Activated T-cell treated with anti-CD3 and anti-CD28 coated beads, Interleukin-2, amount 50 U/mL, for 1 hour (primary cell): ENCODE measurements at regions not wholly inside any gene's neighbourhood (a gene's known extent, or its start where the extent isn't known, plus 50 kb on each side); places are given as distances from the start of the nearest gene placed in this dataset.

ENCODE experiments used
- DNase-seq: peaks from one replicate; pipeline ENCODE4 v3.0.0-alpha.2; 2020

DNA sequence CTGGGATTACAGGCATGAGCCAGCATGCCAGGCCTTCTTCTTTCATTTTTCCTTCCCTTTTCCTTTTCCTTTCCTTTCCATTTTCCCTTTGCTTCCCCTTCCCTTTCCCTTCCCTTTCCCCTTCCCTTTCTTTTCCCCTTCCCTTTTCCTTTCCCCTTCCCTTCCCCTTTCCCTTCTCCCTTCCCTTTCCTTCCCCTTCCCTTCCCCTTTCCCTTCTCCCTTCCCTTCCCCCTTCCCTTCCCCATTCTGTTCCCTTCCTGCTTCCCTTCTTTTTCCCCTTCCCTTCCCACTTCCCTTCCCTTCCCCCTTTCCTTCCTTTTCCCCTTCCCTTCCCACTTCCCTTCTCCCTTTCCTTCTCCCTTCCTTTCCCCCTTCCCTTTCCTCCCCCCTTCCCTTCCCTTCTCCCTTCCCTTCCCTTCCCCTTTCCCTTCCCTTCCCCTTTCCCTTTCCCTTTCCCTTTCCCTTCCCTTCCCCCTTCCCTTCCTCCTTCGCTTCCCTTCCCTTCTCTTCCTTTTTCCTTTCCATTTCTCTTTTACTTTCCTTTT is 712.2 kb upstream of the POM121L12 start:
- DNase-seq, result no peak

DNA sequence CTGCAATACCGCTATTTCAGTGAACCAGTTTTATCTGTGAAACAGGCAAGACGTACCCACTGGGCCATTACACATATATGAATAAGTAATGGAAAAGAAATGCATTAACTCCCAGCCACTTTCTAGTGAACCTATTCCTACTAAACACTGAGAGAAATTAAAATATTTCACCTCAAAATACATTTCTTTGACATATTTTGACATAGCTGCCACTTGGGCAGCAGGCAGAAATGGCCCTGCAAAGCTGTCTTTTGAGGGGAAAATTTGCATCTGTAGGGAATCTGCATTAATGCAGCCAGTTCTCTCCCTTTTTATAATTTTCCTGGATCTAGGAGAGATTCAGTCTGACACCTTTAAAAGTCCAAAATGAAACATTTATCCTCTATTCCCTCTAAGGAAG is 714.8 kb upstream of the POM121L12 start:
- DNase-seq, result no peak

DNA sequence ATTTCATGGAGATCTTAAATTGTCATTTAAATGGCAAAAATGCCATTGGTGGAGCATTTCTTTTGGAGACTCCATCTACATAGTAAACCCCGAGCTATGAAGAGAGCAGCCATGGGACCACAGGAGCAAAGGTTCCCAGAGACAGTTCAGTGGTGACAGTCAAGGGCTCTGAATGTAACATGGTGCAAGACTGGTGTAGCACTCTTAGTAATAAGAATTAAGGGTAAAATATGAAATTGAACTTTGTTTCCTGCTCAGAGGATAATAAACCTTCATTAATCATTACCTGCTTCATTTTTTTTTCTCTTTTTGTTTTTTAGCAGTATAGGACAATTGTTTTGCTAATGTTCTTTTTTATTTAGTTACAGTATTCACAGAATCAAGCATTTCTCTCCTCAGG is 717.5 kb upstream of the POM121L12 start:
- no peak for DNase-seq

DNA sequence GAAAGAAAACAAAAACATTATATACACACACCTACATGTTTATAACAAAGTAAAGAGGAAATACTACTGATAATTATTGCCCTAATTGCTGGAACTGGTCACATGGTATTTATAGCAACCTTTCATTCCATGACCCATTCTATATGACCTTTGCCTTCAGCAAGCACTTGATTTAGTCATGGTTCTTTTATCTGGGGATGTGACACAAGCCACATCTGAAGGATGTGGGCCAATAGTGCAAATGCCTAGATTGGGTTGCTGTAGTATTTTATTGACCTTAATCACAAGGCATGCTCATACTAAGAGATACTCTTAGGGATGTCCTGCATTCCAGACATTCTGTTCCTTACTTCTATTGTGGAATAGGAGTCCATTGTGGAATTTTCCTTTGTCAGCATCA is 723.5 kb upstream of the POM121L12 start:
- no peak for DNase-seq

DNA sequence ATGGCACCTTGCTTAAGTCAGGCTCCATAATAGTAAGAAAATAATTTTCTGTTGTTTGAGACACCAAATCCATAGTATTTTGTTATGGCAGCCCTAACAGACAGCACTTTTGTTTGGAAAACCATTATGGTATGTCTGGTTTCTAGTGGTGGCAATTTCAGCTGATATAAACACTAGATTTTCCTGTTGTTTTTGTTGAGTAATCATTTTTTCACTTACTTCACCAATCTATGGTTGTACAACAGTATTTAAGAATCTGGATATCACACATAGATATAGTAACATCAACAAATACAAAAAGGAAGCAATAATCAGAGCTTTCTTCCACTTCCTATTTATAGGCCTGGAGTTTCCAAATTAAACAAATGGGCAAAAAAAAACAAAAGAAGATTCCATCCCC is 725.8 kb upstream of the POM121L12 start:
- DNase-seq, result no peak

DNA sequence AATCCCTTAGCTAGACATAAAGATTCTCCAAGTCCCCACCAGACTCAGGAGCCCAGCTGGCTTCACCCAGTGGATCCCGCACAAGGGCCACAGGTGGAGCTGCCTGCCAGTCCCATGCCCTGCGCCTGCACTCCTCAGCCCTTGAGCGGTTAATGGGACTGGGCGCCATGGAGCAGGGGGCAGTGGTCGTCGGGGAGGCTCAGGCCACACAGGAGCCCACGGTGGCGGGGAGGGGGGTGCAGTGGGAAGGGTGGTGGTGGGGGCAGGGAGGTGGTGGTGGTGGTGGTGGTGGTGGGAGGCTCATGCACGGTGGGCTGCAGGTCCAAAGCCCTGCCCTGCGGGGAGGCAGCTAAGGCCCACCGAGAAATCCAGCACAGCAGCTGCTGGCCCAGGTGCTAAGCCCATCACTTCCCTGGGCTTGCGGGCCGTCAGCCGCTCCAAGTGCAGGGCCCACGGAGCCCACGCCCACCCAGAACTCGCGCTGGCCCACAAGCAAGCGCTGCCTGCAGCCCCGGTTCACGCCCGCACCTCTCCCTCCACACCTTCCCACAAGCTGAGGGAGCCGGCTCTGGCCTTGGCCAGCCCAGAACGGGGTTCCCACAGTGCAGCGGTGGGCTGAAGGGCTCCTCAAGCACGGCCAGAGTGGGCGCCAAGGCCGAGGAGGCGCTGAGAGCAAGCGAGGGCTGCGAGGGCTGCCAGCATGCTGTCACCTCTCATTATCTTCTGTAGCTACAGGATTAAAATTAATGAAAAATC is 732.5 kb upstream of the POM121L12 start:
- DNase-seq, result no peak

DNA sequence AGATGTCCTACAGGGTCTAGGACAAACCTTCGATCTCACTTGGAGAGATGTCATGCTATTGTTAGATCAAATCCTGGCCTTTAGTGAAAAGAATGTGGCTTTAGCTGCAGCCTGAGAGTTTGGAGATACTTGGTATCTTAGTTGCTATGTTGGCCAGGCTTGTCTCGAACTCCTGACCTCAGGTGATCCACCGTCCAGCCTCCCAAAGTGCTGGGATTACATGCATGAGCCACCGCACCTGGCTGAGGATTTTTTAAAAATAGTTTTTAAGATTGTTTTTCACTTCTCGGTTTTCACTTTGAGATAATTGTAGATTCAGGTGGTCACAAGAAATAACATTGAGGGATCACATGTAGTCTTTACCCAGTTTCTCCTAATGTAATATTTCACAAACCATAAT is 738.3 kb upstream of the POM121L12 start:
- no peak for DNase-seq

DNA sequence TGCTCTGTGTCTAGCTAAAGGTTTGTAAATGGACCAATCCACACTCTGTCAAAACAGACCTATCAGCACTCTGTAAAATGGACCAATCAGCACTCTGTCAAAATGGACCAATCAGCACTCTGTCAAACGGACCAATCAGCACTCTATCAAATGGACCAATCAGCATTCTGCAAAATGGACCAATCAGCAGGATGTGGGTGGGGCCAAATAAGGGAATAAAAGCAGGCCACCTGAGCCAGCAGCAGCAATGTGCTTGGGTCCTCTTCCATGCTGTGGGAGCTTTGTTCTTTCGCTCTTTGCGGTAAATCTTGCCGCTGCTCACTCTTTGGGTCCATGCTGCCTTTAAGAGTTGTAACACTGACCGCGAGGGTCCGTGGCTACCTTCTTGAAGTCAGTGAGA is 740.5 kb upstream of the POM121L12 start:
- no peak for DNase-seq

DNA sequence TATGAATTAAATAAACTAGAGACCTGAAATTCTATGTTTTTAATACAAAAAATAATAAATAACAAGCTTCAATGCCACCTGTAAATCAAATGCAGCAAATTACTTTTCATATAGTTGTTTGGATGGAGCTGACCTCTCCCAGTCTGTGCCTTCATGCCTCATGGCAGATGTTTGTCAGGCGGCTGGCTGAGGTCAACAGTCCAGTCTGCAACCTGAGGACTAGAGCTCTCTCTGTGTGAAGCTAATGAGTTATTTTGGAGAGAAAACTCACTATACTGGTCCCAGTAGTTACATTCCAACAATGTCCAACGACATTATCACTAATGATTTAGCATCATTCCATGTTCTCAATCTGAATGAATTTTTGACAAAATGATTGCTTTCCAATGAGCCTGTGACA is 746.2 kb upstream of the POM121L12 start:
- no peak for DNase-seq

DNA sequence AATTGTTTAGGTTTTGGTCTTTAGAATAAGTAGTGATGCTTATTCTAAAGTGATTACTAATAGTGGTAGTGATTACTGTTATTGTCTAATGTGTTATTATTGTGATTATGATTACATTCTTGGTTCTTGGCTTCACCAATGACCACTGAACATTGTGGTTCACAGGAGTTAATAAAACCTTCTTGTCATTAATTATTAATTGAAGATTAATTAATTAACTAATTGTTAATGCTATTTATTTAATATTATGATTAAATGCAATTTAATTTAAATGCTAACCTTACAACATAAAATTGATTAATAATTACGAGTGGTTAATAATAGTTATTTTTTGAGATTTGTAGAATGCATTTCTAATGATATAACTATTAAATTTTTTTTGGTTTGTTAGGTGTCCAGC is 747.7 kb upstream of the POM121L12 start:
- DNase-seq, result no peak

DNA sequence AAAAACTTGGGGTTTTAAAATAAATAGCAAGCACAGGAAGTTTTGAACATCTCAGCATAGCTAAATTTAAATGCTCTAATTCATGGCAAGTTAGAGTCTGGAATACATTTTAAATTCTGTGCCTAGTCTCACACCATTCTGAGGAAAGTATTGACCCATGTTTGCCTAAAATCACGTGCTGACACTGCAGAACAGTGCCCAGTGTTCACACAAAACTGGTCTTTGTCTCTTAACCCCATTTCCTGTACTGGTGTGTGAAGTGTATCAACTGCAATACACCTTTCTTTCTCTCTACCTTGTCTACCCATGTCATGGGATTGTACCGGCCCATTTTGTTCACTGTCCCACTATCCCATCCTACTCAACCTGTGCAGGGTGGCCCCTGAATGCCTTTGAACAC is 749.7 kb upstream of the POM121L12 start:
- no peak for DNase-seq

DNA sequence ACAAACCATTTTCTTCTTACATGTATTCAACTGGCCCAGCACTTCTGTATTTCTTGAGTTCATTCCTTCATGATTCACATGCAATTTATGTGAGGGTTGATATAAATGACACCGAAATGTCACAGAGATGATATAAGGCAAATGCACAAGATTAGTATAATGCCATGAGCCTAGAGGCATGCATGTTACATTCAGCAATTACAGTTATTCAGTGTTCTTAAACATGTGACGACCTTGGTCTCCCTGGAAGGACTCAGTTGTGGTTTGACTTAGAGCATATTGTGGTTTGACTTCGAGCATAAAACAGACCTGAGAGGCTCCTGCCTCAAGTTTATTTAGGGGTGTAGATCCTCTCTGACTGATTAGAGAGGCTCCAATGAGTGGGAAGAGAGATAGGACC is 752.1 kb upstream of the POM121L12 start:
- no peak for DNase-seq

DNA sequence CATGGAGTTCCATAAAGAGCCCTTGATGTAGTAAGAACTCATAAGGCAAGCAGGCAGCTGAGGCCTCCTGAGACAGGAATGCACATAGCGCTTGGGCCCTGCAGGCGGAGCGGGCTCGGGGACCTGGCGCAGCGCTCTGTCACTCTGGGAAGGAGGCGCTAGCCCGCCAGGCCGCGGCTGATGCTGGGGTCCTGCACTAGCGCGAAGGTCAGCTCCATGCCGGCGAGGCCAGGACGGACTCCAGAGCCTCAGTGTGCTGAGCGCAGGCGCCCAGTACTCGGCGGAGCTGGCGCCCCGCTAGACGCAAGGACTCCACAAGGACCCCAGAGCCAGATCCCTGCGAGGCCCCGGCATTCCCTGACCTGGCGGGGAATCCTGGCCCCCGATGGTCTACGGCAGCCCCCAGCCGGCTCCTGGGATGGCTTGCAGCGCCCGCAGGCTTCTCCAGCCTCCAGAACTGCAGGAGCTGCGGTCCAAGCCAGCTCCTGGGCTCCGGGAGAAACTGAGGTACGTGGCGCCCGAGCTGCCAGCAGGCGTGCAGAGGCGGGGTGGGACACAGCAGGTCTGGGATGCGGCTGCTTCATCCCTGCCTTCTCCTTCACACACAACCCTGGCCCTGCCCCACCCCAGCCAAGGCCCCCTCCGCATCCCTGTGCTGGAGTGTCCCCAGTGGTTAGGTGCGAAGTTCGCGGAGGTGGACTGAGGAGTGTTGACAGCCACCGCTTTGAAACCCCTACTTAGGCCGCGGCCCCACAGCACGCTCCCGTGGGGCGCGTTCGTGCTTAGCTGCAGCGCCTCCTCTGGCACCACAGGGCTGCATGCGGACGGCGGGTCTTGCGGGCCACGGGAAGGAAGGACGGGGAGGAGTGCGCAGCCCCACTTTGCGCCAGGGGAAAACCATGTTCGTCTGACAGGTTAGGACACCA is 761.5 kb upstream of the POM121L12 start:
- no peak for DNase-seq

DNA sequence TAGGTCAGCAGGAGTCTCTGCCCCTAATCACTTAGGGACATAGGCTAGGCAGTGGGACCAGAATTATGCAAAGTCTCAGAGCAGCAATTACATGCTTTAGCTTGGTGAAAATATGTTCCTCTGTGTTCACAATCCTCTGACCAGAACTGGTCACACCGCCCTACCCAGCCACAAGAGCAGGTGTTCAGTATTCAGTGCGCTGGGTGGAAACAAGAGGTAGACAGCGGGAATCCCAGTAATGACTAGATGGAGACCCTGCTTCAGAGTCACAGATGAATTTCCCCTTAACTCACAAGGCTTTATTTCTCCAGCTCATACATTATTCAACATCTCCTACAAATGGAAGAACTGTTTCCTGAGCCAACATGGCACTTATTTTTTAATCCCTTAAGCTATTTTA is 763.7 kb upstream of the POM121L12 start:
- DNase-seq, result no peak

DNA sequence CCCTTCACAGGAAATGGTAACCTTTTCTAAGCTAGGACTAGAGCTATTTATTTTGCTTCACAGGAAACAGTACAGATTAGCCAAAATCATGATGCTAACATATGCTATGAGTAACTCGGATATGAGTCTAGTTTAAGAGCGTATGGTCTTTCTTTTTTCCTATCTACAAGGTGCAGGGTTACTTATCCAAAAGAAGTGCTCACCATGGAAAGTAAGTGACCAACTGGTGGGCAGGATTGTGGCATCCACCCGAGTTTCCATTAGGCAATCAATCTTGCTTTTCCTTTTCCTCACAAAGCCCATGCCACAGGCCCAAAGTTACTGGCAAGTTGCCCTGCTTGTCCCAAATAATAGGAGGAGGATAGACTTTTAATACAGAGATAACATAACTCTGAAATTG is 765.1 kb upstream of the POM121L12 start:
- no peak for DNase-seq

DNA sequence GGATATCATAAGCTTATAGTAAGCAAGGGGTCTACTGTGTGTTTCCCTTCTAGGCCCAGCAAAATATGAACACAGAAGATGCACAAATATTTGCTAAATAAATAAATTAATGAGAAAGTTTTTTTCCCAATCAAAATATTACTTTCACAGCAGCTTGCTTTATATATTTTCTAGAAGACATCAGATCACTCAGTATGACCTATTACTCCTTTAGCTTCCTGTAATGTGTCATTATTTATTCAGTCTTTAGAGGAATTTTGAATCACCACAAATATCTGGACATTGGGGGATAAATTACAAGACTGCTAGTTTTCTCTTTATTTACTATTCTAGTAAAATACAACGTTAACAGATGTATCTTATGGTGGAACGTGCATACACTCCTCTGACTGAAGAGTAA is 765.8 kb upstream of the POM121L12 start:
- DNase-seq, result no peak

DNA sequence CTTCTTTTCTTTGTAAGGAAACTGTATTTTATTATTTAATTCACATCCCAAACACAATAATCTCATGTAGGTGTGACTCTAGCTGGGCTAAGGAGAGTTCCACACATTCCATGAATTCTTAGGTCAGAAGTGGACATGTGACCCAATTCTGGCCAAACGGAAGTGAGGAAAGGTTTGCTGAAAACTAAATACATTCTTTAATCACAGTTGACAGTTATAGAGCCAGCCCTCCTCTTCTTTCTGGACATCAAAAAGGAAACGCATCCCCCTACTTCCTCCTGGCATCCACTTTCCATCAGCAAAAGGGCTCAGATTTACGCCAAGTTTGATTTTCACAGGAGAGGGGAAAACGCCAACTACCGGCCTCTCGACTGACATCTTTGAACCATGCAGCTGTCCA is 774.4 kb upstream of the POM121L12 start:
- DNase-seq, result no peak

DNA sequence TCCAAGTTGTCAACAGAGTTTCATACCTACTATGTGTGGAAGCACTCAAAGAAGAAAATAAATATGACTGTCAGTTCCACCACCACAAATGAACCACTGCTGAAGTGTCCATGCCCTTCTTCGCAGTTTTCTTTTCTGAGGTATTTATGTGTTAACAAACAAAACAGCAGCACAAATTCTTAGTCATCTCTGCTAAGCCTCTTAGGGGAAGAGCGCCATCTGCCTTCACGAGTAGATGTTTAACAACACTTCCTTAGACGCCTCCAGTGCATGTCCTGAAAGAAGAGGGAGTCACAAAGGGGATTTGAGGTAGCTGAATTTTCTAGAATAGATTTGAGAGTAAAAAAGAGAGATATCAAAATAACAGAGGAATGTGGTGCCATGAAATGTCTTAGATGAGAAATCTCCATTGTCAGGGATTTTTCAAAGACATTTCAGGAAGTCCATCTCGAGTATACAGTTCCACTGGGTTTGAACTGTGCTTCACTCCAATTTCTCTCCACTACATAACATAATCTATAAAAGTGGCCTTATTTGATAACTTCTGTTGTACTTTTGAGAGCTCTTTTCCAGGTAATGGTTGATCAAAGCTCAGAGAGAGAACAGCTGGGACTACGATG is 775.3 kb upstream of the POM121L12 start:
- no peak for DNase-seq

DNA sequence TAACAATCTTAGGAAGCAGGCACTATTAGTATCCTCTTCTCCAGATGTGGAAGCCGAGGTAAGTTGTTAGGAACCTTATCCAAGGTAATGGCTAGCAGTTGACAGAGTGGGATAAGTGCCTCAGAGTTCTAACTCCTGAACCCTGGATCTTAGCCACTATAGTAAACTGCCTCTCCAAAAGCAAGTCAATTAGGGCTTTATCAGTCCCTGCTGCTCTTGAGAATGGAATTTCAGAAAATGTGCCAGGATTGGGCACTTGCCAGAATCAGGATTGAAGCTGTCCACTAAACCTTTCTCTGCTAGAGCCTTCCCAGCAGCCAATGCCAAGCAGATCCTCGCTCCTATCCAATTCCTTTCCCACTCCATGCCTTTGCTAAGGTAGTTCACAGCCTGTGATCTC is 777.5 kb upstream of the POM121L12 start:
- DNase-seq, result no peak

DNA sequence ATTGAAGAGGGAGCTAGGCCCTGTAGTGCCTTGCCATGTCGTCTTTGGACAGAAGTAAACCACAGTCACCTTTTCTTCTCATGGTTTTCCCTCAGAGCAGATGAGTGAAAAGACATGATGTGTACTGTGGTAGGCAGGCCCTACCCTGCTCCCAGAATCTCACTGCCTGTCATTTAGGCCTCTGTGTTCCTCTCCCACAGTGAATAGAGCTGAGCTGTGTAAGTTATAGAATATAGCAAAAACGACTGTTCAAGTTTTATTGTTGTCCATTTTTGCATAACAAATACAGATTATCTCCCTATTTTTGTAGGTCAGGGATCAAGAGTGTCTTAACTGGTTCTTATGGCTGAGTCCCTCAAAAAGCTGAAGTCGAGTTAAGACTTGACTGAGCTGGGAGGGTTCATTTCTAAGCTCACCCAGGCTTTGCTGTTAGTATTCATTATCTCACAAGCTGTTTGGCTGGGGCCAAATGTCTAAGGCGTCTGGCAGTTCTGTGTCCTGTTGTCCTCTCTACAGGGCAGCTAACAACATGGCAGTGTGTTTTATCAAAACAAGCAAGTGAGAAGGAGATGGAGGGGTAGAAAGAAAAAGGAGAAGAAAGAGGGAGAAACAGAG is 780.9 kb upstream of the POM121L12 start:
- DNase-seq, result no peak

DNA sequence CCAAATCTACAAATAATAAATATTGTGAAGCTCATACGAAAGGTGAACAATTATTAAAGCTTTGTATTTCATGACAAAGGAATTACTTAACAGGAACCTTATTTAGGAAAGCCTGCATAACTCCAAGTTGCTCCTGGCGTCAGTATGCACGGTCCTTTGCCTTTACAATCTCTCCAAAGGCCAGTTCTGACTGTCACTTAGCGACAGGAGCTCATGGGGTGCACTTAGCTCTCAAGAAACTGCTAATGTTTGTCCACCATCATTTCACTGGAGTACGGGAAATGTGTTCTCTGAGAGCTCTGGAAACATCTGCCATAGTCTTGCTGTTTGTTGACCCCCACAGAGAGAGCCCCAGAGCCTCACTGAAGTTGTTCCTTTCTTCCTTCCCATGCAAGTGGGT is 781.5 kb upstream of the POM121L12 start:
- DNase-seq, result no peak

DNA sequence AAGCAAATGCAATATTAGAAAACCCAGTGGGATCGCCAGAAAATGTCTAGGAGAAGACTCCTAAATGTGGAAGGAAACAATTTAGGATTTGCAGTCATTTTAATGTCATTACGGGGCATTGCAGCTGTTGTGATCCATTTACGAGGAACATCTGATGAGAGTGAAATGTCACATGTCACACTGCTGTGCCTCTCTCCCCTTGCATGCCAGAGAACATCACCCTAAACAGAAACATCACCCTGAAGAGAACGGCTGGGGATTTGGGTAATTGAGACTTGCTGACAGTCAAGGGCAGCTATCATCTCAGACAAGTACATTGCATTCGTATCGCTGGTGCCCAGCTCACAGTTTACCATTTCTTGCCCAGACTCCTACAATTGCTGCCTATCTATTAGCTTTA is 785.7 kb upstream of the POM121L12 start:
- no peak for DNase-seq

DNA sequence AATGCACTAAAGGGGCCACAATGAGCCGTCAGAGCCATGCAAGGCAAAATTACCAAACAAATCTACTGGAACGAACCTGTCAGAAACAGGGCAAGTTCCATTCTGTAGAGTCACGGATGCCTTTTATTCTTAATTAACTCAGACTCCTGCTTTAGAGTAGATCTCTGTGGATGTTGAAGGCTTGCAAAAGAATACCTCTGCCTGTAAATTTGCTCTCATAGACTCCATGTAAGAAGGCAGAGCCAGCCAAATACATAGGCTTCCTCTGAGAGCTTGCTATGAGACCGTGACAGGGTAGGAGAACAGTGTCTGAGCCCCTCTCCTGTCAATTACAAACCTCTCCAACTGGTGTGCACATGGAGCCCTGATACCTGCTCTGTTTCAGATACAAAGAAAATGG is 787.9 kb upstream of the POM121L12 start:
- DNase-seq, result no peak
